GM18909 (cell line): ENCODE measurements at regions not wholly inside any gene's neighbourhood (a gene's known extent, or its start where the extent isn't known, plus 50 kb on each side); places are given as distances from the start of the nearest gene placed in this dataset.
A peak's percentile ranks its signal among the peaks of the same experiment; 100 is the strongest.
"Not testable (repeated sequence)": the region's sequence is repeated elsewhere in the genome, so short reads cannot be mapped to it uniquely, and the experiment has no call there.

Experiments
- ATAC-seq: cut with Tn5 transposase; IDR thresholded peaks from one replicate; pipeline ENCODE4 v1.9.1; 2021; ENCODE audit warnings: mild to moderate bottlenecking; ENCODE audit not compliant: unreplicated experiment, poor library complexity

GRCh38 chr2:154507186-154507585, 191.3 kb upstream of the KCNJ3 start:
- ATAC-seq: no peak

GRCh38 chr2:154518872-154519271, 179.6 kb upstream of the KCNJ3 start:
- no peak for ATAC-seq

- not testable (repeated sequence) for ATAC-seq
These were observed 177.5 kb upstream of the KCNJ3 start for GRCh38 chr2:154520951-154521350.

- ATAC-seq: no peak
These were observed 172.3 kb upstream of the KCNJ3 start for GRCh38 chr2:154526234-154526633.

- ATAC-seq: no peak
These were observed 170.5 kb upstream of the KCNJ3 start for GRCh38 chr2:154527962-154528361.

GRCh38 chr2:154532004-154532403, 166.5 kb upstream of the KCNJ3 start:
- ATAC-seq: no peak

- ATAC-seq: no peak
These were observed 165.7 kb upstream of the KCNJ3 start for GRCh38 chr2:154532763-154533162.

- no peak for ATAC-seq
These were observed 165.1 kb upstream of the KCNJ3 start for GRCh38 chr2:154533300-154533940.

- no peak for ATAC-seq
These were observed 161.5 kb upstream of the KCNJ3 start for GRCh38 chr2:154537024-154537423.

- ATAC-seq: no peak
These were observed 160.5 kb upstream of the KCNJ3 start for GRCh38 chr2:154537843-154538450.

- no peak for ATAC-seq
These were observed 152.2 kb upstream of the KCNJ3 start for GRCh38 chr2:154546341-154546740.

- ATAC-seq: no peak
These were observed 148.6 kb upstream of the KCNJ3 start for GRCh38 chr2:154549869-154550268.

- ATAC-seq: no peak
These were observed 146.8 kb upstream of the KCNJ3 start for GRCh38 chr2:154551649-154552048.

GRCh38 chr2:154554046-154554445, 144.4 kb upstream of the KCNJ3 start:
- no peak for ATAC-seq

GRCh38 chr2:154555710-154556109, 142.8 kb upstream of the KCNJ3 start:
- no peak for ATAC-seq

- ATAC-seq: peak; percentile 63
These were observed 142.3 kb upstream of the KCNJ3 start for GRCh38 chr2:154556146-154556545.

- ATAC-seq: no peak
These were observed 141.9 kb upstream of the KCNJ3 start for GRCh38 chr2:154556607-154557006.

- ATAC-seq: no peak
These were observed 140.6 kb upstream of the KCNJ3 start for GRCh38 chr2:154557906-154558305.

GRCh38 chr2:154565433-154565832, 133.1 kb upstream of the KCNJ3 start:
- no peak for ATAC-seq

GRCh38 chr2:154568413-154568812, 130.1 kb upstream of the KCNJ3 start:
- no peak for ATAC-seq

GRCh38 chr2:154570501-154570900, 128.0 kb upstream of the KCNJ3 start:
- no peak for ATAC-seq

GRCh38 chr2:154576699-154577098, 121.8 kb upstream of the KCNJ3 start:
- ATAC-seq: not testable (repeated sequence)
